Left lobe of liver (tissue), 2 donors: ENCODE measurements at regions not wholly inside any gene's neighbourhood (a gene's known extent, or its start where the extent isn't known, plus 50 kb on each side); places are given as distances from the start of the nearest gene placed in this dataset.

Experiments
- ATAC-seq: fragments of 200-7000 bp; cut with Tn5 transposase; one replicate; pipeline ENCODE4 v1.9.1; 2020; ENCODE audit warnings: mild to moderate bottlenecking, moderate library complexity
- DNase-seq: peaks from one replicate; pipeline ENCODE4 v3.0.0-alpha.2; 2020; ENCODE audit warnings: low spot score
- donor health status: DM: no; HTN: no; CAD: no; lungs with moderate emphysema.
- donor health status: DM: no; HTN: yes; CAD: no.

DNA sequence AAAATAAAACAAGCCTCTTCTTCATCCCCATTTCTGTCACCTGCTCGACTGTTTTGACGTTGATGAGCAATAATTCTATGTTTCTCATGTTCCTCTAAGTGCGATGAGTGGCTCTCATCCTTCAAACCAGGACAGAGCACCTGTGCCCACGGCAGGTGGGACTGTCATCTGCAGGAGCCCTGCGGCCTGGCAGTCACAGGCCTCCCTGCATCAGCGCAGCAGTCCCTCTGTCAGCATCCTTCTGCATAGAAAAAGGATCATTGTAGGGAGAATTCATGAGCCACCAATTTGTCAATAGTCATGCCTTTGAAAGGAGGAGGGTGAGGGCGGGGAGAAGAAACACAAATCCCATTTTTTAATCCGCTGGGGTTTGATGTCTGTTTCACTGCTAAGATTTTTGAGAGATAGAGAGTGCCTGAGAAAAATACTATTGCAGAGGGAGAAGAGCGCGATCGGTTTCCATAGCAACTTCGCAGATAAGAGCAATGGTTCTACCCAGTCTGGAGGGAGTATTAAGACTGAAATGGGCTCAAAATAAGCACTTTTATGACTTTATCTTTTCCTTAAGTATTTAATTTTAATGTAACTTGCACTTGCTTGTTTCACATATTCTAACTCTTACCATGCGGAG is 234.3 kb upstream of the NCKAP5 start:
- DNase-seq = no peak
- no peak for ATAC-seq

DNA sequence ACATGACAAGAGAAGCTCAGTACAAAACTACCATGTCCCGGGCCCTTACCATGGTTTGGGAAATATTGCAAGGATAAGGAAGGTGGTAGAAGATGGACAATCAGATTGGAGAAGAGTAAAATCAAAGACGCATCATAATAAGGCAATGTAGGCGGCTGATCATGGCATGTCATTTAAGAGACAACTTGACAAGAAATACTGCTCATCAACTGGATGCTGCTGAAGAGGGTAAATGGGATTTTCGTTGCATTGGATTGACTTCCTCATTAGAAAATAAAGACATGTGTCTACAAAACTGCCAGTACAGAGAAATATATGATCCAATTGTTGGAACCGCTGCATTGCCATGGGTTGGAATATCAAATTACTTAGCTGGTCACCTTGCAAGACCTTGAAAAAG is 238.3 kb upstream of the NCKAP5 start:
- ATAC-seq (no peak), DNase-seq (no peak)

DNA sequence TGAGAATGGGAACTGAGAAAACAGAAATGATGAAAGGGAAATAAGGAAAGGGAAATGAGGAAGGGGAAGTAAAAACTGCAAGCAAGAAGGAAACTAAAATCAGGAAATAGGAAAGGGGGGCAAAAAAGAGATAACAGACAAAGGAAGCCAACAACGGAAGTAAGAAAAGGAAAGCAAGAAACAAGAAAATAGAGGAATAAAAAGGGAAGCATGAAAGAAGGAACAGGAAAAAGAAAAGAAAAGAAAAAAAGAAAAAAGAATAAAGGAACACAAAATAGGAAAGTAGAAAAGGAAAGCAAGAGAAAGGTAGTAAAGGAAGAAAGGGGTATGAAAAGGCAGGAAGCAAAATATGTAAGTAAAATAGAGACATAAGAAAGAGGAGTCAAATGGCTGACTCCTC is 241.2 kb upstream of the NCKAP5 start:
- no peak for ATAC-seq
- DNase-seq = no peak

DNA sequence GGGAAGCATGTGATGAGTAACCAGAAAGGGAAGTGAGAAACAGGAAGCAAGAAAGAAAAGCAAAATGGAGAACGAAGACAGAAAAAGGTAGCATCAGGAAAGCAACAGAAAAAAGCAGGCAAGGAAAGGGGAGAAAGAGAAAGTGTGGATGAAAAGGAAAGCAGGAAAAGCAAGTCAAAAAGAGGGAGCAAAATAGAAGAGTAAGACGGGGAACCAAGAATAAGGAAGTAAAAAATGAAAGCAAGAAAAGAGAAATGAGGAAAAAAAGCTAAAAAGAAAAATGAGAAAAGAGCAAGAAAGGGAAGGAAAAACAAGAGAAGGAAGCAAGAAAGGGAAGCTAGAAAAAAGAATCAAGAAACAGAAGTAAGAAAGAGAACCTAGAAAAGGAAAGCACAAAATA is 242.3 kb upstream of the NCKAP5 start:
- no peak for DNase-seq
- ATAC-seq = no peak

DNA sequence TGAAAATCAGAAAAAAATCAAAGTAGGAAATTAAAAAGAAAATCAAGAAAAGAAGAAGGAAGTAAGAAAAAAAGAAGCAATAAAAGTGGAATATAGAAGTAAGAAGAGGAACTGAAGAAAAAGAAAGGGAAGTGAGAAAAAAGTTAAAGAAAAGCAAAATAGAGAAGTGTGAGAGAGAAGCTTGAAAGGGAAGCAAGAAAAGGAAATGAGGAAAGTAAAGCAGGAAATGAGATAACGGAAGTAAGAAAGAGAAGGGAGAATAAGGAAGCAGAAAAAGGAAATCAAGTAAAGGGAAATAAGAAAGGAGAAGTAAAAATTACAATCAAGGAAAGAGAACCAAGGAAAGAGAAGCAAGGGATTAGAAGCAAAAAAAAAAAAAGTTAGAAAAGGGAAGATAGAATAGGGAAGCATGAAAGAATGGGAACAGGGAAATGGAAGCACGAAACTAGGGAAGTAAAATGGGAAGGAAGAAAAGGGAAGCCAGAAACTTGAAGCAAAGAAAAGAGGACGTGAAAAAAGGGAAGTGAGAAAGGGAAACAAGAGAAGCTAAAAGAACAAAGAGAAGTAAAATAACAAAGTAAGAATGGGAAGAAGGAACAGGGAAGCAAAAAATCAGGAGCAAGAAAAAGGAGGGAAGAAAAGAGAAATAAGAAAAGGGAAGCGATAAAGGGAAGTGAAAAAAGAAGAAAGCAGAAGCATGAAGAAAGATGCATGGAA is 243.3 kb upstream of the NCKAP5 start:
- no peak for DNase-seq
- no peak for ATAC-seq

DNA sequence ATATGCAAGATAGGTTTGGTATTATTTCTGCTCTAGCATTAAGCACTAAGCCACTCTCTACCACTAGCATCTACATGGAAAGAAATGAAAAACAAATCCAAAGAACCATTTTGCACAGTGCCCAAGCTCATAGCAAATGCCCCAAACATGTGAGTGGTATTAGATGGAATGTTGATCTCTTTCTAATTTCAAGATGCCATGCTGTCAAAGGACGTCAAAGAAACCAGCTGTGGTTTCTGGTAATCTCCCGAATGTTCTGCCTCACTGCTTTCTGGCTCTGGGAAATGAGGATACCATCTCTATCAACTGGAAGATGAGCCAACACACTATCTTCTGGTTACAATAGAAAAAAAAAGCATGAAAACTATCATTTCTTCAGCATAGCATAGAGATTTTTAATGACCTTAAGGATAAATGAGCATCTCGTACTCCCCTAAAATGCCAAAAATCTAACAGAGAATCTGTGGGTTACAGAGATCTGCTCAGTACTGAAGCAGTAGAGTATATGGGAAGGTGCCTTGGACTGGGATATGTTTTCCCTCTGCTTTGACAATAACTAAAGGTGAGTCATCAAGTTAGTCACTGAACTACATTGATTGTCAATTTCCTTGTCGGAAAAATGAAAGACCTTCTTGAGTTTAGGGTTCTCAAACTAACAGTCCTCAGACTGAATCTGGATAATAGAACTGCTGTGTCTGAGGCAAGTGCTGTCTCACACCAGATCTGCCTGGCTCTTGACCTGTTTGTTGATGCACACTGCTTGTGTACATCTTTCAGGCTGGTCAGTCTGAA is 244.8 kb upstream of the NCKAP5 start:
- no peak for DNase-seq
- ATAC-seq = no peak

DNA sequence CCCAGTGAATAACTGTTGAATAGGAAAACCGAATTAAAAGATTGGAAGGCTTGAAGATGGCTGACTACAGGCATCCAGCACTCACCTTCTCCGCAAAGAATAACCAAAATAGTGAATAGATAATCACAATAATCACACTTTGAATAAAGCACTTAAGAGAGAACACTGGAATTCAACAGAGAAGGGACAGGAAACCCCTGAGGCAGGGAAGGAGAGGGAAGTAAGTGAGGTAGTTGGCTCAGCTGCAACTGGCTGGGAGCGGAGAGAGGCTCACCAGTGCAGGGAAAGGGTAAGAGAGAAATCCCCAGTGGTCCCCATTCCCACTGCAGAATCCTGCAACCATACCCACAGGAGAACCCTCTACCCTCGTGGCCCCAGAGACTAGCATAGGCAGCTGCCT is 246.6 kb upstream of the NCKAP5 start:
- no peak for ATAC-seq
- no peak for DNase-seq

DNA sequence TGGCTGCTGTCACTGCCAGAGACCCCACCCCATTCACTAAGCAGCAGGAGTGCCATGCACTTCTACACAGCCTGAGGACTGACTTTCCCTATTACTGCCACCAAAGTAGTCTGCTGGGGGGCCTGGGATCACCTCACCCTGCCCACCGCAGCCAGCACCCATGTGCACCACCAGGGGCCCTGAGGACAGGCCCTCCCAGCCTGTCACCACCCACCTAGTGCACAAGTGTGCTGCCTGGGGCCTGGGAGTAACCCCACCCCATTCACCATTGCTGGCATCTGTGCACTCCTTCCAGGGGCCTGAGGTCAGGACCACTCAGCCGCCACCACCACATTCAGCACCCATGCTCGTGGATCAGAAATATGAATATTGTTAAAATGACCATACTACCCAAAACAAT is 247.8 kb upstream of the NCKAP5 start:
- no peak for ATAC-seq

DNA sequence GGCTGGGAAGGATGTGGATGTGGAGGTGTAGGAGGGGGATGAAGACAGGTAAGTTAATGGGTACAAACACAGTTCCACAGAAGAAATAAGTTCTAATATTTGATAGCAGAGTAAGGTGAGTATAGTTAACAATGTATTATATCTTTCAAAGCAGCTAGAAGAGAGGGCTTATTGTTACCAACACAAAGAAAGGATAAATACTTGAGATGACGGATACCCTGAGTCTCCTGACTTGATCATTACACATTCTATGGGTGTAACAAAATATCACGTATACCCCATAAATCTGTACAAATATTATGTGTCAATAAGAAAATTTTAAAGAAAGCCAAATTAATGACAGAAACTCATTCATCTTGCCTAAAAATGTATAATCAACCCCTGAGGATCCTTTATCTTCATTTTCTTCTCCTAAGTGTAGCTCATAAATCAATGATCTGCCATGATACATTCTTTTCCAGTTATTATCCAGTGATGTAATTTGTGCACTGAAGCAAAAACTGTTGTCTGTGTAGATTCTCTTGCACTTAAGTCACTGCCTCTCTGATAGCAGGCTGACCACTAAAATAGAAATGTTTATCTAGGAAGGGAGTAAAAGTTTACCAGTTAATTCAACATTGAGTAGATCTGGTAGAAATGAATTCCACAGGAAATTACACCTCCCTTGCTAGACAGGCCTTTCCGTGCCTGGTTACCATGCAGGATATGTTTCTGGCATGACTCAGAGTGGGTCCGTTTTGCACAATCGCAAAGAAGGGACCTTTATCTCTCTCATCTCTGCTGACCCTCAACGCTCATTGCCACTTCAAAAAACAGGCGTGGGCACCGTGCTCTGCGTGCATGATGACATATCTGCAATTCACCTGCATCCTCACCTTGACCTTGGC is 249.7 kb upstream of the NCKAP5 start:
- ATAC-seq (no peak), DNase-seq (no peak)

More for the DNA sequence above, 247.8 kb upstream of the NCKAP5 start:
- no peak for DNase-seq

DNA sequence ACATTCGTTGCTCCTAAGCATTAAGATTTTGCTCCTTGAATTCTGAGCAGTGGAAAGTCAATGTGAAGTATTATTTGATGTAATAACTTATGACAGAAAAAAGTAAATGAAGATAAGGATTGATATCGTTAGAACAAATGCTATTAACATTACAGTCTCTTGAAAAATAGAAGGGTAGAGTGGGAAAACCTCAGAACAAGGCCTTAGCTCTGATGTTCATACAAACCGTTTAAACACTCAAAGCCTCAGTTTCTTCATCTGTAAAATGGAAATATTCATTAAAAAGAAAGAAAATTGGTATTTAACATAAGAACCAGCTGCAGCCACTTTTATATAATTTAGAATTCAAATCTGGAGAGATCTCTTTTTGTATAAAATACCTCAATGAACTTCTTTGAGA is 250.4 kb upstream of the NCKAP5 start:
- ATAC-seq (no peak), DNase-seq (no peak)

DNA sequence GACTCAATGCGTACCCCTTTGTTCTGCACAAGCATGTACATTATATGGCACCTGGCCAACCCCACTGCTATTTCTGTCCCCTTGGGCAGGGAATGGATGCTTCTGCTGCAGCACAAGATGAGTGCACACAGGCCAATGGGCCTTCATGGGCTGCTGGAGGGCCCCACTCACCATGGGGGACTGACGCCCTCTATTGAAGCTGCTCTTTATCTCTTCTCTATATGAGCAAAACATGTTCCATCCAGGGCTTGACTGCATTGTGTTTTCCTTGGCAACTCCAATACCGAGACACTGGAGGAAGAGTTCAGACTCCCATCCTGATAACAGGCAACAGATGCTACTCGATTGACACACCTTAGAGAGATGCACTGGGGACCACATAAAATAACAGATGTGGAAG is 251.6 kb upstream of the NCKAP5 start:
- DNase-seq (no peak), ATAC-seq (no peak)

DNA sequence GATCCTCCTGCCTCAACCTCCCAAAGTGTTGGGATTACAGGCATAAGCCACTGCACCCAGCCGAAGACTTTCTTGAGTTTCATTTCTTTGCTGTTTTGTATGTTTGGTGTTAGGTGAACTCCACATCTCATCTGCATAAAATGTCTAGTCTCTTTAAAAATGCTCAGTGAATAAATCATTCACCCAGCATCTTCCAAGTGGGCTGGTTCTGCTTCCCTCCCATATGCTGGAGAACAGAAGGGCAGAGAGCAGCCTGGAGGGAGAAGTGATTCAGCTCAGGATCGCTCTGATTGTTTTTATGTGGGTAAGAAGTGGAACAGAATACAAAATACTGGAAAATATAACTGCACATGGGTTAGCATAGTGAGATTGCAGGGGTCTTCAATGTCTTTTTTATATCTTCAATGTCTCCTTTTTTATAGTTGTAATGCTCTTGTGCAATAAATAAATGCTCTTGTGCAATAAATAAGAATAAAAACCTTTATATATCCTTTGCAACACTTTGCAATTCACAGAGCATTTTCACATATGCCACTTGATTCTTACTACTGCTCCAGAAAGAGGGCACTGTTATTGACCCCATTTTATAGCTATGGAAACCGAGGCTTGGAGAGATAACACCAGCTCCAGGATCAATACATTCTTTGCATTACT is 253.0 kb upstream of the NCKAP5 start:
- no peak for DNase-seq

DNA sequence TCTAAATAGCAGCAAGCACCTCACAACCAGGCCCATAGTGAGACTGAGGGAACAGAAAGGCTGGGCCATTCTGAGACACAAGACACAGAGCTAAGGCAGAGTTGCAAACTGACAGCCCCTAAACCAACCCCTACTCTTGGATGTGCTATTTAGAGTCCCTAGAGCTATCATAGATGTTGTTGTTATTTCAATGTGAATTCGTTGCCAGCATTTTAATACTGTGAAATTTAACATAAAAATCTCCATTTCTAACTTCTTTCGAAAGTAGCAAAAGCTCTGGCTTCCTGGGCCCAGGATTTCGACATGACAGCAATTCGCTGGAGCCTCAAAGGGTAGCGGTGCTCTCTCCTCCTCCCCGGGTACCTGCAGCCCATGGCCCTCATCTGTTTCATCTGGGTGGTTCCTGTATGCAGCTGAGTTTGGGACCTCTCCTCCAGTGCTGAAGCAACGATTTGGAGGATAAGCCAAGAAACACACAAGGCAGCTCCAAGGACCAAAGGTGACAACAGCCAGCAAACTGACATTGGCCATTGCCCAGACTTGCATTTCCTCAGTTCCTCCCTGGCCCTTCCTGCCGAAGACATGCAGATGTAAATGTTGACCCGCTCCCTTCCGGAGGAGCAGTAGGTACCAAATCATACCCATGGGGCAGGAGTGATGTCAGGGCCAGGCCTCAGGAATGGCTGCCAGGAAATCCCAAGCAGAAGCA is 254.4 kb upstream of the NCKAP5 start:
- ATAC-seq (no peak), DNase-seq (no peak)

More for the DNA sequence above, 253.0 kb upstream of the NCKAP5 start:
- no peak for ATAC-seq

DNA sequence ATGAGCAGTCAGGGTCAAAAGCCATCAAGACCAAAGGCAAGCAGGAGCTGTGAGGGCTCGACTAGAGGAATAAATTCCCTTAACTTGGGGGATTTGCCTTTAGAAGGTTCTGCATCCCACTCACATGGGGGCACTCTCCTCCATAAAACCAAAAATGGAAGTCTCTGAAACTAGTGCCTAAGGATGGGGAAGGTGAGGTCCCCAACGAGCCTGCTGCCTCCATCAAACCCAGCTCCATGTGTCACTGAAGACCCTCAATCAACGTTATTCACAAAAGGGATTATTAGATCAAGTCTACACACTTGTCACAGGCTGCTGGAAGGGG is 254.9 kb upstream of the NCKAP5 start:
- ATAC-seq = no peak
- DNase-seq = no peak

DNA sequence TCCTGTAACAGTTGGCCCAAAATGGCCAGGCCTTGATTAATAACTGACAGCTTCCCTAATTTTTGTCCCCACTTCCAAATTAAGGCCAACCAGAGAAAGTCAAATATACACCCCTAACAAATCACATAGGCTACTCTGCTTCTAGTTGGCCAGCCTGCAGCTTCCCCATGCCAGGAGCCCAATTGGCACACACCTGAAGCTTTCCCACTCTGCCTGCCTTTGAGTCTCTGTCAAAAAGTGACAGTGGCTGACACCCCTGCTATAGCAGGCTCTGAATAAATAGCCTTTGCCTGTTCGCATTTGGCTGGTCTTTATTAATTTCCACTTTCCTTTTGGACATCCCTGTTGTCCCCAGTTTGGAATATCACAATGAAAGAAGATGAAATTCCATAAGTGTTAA is 256.6 kb upstream of the NCKAP5 start:
- no peak for ATAC-seq

DNA sequence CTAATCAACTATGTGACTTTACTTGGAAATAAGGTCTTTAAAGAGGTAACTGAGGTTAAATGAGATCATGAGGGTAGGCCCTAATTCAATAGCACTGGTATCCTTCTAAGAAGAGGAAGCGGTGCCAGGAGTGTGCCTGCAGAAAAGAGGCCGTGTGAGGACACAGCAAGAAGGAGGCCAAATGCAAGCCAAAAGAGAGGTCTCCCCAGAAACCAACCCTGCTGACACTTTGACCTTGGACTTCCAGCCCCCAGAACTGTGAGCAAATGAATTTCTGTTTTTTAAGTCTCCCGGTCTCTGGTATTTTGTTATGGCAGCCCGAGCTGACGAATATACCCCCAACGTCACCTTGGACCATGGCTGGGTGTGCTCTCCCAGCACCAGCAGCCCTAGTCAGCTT is 257.5 kb upstream of the NCKAP5 start:
- DNase-seq (no peak), ATAC-seq (no peak)

More for the DNA sequence above, 256.6 kb upstream of the NCKAP5 start:
- no peak for DNase-seq

DNA sequence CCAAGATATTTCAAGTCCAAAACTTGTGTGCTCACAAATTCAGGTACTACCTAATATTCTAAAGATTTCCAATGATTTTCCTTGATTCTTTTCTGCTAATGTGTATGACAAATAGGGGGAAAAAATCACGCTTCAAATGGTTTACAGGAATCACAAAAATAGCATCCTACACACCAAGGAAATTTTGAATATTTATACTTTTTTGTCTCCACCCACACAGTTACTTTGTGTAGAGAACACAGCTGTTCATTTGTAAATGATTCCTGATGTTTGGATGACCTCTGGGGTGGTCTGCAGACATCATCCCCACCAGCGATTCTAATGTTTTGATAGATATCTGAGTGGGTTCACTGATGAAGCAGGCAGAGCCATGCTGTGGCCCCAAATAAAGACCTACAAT is 260.6 kb upstream of the NCKAP5 start:
- DNase-seq = no peak
- ATAC-seq = no peak

DNA sequence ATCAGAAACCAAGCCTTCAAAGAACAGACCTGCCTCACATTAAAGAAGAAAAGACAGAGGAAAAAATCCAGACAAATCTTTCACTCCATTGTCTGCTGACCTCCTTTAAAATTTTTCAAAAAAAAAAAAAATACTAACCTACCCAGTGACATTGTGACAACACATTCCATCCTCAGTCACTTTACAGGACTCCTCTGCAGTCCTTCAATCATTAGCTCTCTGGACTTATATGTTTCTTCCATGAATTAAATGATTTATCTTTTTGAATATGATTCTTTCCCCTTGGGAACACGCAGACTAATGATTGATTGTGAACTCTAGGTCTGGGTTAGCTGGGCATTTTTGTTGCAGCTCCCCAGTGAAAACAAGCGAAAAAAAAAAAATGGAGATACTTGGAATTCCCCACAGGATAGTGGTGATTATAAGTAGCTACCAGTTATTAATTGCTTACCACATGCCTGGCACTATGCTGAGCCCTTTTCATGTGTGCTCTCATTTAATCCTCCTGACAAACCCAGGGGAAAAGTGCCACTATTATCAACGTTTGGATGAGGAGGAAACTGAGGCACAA is 261.3 kb upstream of the NCKAP5 start:
- ATAC-seq = no peak
- no peak for DNase-seq

DNA sequence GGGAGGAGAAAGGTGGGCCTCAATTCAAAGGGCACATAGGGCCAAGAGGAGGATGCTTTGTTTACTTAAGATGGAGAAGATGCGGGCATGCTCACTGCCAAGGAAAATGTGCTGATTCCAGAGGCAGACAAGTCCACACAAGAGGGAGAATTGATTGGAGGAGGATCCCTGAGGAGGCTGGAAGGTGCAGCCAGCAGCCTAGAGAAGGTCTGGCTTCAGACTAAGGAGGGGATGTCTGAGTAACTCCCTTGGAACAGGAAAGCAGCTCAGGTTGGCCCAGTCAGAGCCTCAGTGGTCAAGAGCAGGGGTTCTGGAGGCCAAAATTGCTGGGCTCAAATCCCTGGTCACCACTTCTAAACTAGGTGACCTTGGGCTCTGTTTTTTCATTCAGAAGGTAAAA is 265.5 kb upstream of the NCKAP5 start:
- ATAC-seq (no peak), DNase-seq (no peak)
